ENCODE measurements at regions not wholly inside any gene's neighbourhood (a gene's known extent, or its start where the extent isn't known, plus 50 kb on each side); places are given as distances from the start of the nearest gene placed in this dataset.

DNA sequence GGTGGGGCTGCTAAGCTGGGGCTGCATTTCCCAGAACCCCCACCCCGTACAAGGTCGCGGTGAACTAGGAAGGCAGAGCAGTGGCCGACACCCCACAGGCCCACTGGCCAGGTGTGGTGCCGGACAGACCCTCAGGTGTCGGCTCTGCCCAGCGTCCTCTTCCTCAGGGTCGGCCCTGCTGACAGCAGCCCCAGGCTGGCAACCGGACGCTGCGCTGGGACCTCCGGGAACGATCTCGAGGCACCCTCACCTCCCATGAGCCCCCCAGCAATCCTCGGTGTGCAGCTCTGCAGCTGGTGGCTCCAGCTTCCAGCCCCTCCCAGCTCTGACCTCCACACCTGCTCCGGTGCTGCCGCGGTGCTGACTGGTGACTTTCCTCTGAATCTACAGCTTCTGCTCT lies 142.9 kb upstream of the SPACA7 start:
- intact Hi-C loops (cut with micrococcal nuclease; ENCODE audit: unreplicated experiment), result no loop called here

DNA sequence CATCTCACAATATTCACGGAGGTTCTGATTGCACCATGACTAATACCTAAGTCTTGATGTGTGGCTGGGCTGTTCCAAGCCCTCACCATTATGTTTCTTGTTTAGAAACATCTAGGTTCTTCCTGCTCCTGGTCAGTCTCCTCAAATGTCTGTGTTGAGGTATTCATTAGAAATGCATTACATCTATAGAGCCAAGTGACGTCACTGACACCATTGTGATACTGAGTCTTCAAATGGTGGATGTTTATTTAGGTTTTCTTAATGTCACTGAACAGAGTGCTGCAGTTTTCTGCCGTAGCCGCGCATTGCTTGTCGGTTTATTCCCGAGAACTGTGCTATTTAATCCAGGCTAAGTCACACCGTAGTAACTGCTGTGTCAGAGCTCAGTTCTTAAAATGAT lies 142.4 kb upstream of the SPACA7 start:
- Histone ChIP-seq H3K9me3 (ENCODE audit: insufficient read depth, low read depth) (no peaks in the 10 kb centered on the region), H3K4me1 (replicated peaks; ENCODE audit: insufficient read depth) (no peaks in the 10 kb centered on the region), H3K4me2 (no peak overlapping the region), H3F3A (ENCODE audit: insufficient read depth, low read depth) (no peaks in the 10 kb centered on the region), H3K79me2 (ENCODE audit: low read depth) (no peaks in the 10 kb centered on the region), H3K27me3 (ENCODE audit: insufficient read depth, low read depth) (peaks cover 98% of the 10 kb centered on the region), H3K36me3 (ENCODE audit: low read depth) (no peaks in the 10 kb centered on the region), H2AFZ (no peak overlapping the region), H3K27ac (no peak overlapping the region), H3K4me3 (no peak overlapping the region), H3K9me2 (ENCODE audit: insufficient read depth) (no peaks in the 10 kb centered on the region), H4K20me1 (ENCODE audit: insufficient read depth) (no peaks in the 10 kb centered on the region)
- intact Hi-C loops (cut with micrococcal nuclease; ENCODE audit: unreplicated experiment), result no loop called here
- DNase-seq, result no peak
- ChIA-PET CTCF (no interaction called here), POLR2A (ENCODE audit: unreplicated experiment) (no interaction called here)
- no TSS peak for BruUV-seq (replicated peaks)
- TF ChIP-seq CTCF (conservative IDR thresholded peaks at IDR 0.05) (no peak), EZH2 (IDR thresholded peaks at IDR 0.05; ENCODE audit: low read depth) (no peak)

More for the DNA sequence above, 142.9 kb upstream of the SPACA7 start:
- peaks cover 100% of the 10 kb centered on the region for H3K27me3 ChIP-seq (ENCODE audit: insufficient read depth, low read depth)
- no peak for TF ChIP-seq EZH2 (IDR thresholded peaks at IDR 0.05; ENCODE audit: low read depth)
- H3F3A ChIP-seq (ENCODE audit: insufficient read depth, low read depth), result no peaks in the 10 kb centered on the region
- ChIA-PET CTCF (no interaction called here), POLR2A (ENCODE audit: unreplicated experiment) (no interaction called here)
- H3K27ac ChIP-seq, result no peak overlapping the region
- H3K4me1 ChIP-seq (replicated peaks; ENCODE audit: insufficient read depth), result no peaks in the 10 kb centered on the region
- H3K36me3 ChIP-seq (ENCODE audit: low read depth), result no peaks in the 10 kb centered on the region
- no peaks in the 10 kb centered on the region for H3K79me2 ChIP-seq (ENCODE audit: low read depth)
- H4K20me1 ChIP-seq (ENCODE audit: insufficient read depth), result no peaks in the 10 kb centered on the region
- no peak for DNase-seq
- H2AFZ ChIP-seq, result no peak overlapping the region
- H3K9me3 ChIP-seq (ENCODE audit: insufficient read depth, low read depth), result no peaks in the 10 kb centered on the region
- H3K9me2 ChIP-seq (ENCODE audit: insufficient read depth), result no peaks in the 10 kb centered on the region
- no peak overlapping the region for H3K4me2 ChIP-seq
- H3K4me3 ChIP-seq, result no peak overlapping the region
- BruUV-seq (replicated peaks), result no TSS peak

DNA sequence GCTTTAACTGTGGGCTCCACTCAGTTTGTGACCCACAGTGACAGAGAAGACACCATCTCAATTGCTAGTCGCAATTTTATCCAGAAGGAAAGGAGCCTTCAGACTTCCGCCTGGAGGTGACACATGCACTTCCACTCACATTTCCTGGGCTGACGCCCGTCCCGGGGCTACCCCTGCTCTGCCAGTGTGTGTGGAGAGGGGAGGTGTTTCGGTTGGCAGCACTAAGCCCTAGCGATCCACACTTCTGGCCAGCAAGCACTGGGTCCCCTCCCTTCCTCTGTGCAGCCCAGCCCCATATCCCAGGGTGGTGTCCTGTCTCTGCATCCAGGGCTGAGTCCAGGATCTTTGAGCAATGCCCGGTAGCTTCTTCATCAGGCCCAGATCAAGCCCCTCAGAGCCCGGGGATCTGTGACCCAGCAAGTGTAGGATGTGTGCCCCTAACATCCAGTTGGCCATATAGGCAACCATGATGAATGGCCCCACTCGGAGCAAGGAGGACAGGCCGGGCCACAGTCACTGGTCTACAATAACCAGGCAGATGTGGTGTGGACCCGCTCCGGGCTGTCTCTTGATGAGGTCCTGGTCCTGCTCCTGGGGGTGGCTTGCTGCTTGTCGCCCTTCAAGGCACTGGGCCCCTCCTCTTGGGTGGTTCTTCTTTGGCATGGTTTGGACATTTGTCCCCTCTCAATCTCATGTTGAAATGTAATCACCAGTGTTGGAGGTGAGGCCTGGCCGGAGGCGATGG lies 141.9 kb upstream of the SPACA7 start:
- Histone ChIP-seq H3K4me3 (no peak overlapping the region), H3K9me3 (ENCODE audit: insufficient read depth, low read depth) (no peaks in the 10 kb centered on the region), H3K9me2 (ENCODE audit: insufficient read depth) (no peaks in the 10 kb centered on the region), H3K4me2 (no peak overlapping the region), H3F3A (ENCODE audit: insufficient read depth, low read depth) (no peaks in the 10 kb centered on the region), H3K79me2 (ENCODE audit: low read depth) (no peaks in the 10 kb centered on the region), H3K27me3 (ENCODE audit: insufficient read depth, low read depth) (peaks cover 96% of the 10 kb centered on the region), H3K36me3 (ENCODE audit: low read depth) (no peaks in the 10 kb centered on the region), H3K4me1 (replicated peaks; ENCODE audit: insufficient read depth) (no peaks in the 10 kb centered on the region), H4K20me1 (ENCODE audit: insufficient read depth) (no peaks in the 10 kb centered on the region), H3K27ac (no peak overlapping the region), H2AFZ (no peak overlapping the region)
- ChIA-PET CTCF (no interaction called here), POLR2A (ENCODE audit: unreplicated experiment) (no interaction called here)
- BruUV-seq (replicated peaks), result no TSS peak
- DNase-seq, result no peak
- intact Hi-C loops (cut with micrococcal nuclease; ENCODE audit: unreplicated experiment), result no loop called here
- TF ChIP-seq EZH2 (IDR thresholded peaks at IDR 0.05; ENCODE audit: low read depth), result no peak; the same call in 1 of the 2 replicates
- no peak for TF ChIP-seq CTCF (conservative IDR thresholded peaks at IDR 0.05)

- Histone ChIP-seq H2AFZ (no peak overlapping the region), H3K9me3 (ENCODE audit: insufficient read depth, low read depth) (no peaks in the 10 kb centered on the region), H3K36me3 (ENCODE audit: low read depth) (no peaks in the 10 kb centered on the region), H3K4me1 (replicated peaks; ENCODE audit: insufficient read depth) (no peaks in the 10 kb centered on the region), H3K27ac (no peak overlapping the region), H3K9me2 (ENCODE audit: insufficient read depth) (no peaks in the 10 kb centered on the region), H3K27me3 (ENCODE audit: insufficient read depth, low read depth) (peaks cover 95% of the 10 kb centered on the region), H3K4me3 (no peak overlapping the region), H3K79me2 (ENCODE audit: low read depth) (no peaks in the 10 kb centered on the region), H3K4me2 (no peak overlapping the region), H3F3A (ENCODE audit: insufficient read depth, low read depth) (no peaks in the 10 kb centered on the region), H4K20me1 (ENCODE audit: insufficient read depth) (no peaks in the 10 kb centered on the region)
- intact Hi-C loops (cut with micrococcal nuclease; ENCODE audit: unreplicated experiment), result no loop called here
- no TSS peak for BruUV-seq (replicated peaks)
- no peak for DNase-seq
- TF ChIP-seq CTCF (conservative IDR thresholded peaks at IDR 0.05) (no peak), EZH2 (IDR thresholded peaks at IDR 0.05; ENCODE audit: low read depth) (no peak)
- POLR2A ChIA-PET (ENCODE audit: unreplicated experiment), result no interaction called here
- CTCF ChIA-PET, result no interaction called here
Measured at GRCh38 chr13:112236016-112236415, 140.1 kb upstream of the SPACA7 start.

Data from PC-9 (cell line).